HTR-8/SVneo (cell line): ENCODE measurements at regions not wholly inside any gene's neighbourhood (a gene's known extent, or its start where the extent isn't known, plus 50 kb on each side); places are given as distances from the start of the nearest gene placed in this dataset.

ENCODE experiments used
- DNase-seq: peaks from one replicate; pipeline ENCODE4 v3.0.0; 2011; ENCODE audit warnings: low spot score, mixed read lengths; ENCODE audit not compliant: insufficient read length
- FAIRE-seq: peaks from 2 replicates; lab custom pipeline; 2011; peaks lifted over from hg19 to GRCh38; lab: Jason Lieb, UNC

- no peak for DNase-seq
- no peak for FAIRE-seq
Observed at GRCh38 chr12:85352016-85352415, 72.0 kb downstream of the ALX1 start.

GRCh38 chr12:85356596-85357385, 76.8 kb downstream of the ALX1 start:
- no peak for FAIRE-seq
- DNase-seq = no peak

GRCh38 chr12:85357609-85358008, 77.6 kb downstream of the ALX1 start:
- DNase-seq (no peak), FAIRE-seq (no peak)

- DNase-seq = no peak
Observed at GRCh38 chr12:85358715-85359114, 78.7 kb downstream of the ALX1 start.

GRCh38 chr12:85363382-85364190, 83.6 kb downstream of the ALX1 start:
- DNase-seq (no peak), FAIRE-seq (no peak)

More at GRCh38 chr12:85358715-85359114, 78.7 kb downstream of the ALX1 start:
- FAIRE-seq = no peak

- DNase-seq = no peak
Observed at GRCh38 chr12:85367936-85368335, 87.9 kb downstream of the ALX1 start.

GRCh38 chr12:85369365-85370154, 89.5 kb downstream of the ALX1 start:
- FAIRE-seq (no peak), DNase-seq (no peak)

More at GRCh38 chr12:85367936-85368335, 87.9 kb downstream of the ALX1 start:
- FAIRE-seq = no peak

- no peak for FAIRE-seq
- no peak for DNase-seq
Observed at GRCh38 chr12:85373045-85373444, 93.0 kb downstream of the ALX1 start.

GRCh38 chr12:85374981-85375380, 95.0 kb downstream of the ALX1 start:
- no peak for FAIRE-seq
- no peak for DNase-seq

GRCh38 chr12:85385406-85385805, 105.4 kb downstream of the ALX1 start:
- DNase-seq = no peak
- FAIRE-seq = no peak

- no peak for FAIRE-seq
- DNase-seq = no peak
Observed at GRCh38 chr12:85390266-85390665, 110.2 kb downstream of the ALX1 start.

- FAIRE-seq = no peak
- no peak for DNase-seq
Observed at GRCh38 chr12:85392508-85392907, 112.5 kb downstream of the ALX1 start.

GRCh38 chr12:85393606-85394005, 113.6 kb downstream of the ALX1 start:
- no peak for FAIRE-seq
- no peak for DNase-seq

GRCh38 chr12:85394065-85394464, 114.0 kb downstream of the ALX1 start:
- no peak for FAIRE-seq
- no peak for DNase-seq

- FAIRE-seq (no peak), DNase-seq (no peak)
Observed at GRCh38 chr12:85394809-85395208, 114.8 kb downstream of the ALX1 start.

GRCh38 chr12:85405262-85405661, 125.2 kb downstream of the ALX1 start:
- FAIRE-seq (no peak), DNase-seq (no peak)

GRCh38 chr12:85405781-85406522, 125.9 kb downstream of the ALX1 start:
- DNase-seq (no peak), FAIRE-seq (no peak)

- DNase-seq = no peak
- no peak for FAIRE-seq
Observed at GRCh38 chr12:85413266-85413665, 133.2 kb downstream of the ALX1 start.

GRCh38 chr12:85422762-85423161, 142.7 kb downstream of the ALX1 start:
- DNase-seq (no peak), FAIRE-seq (no peak)

GRCh38 chr12:85423947-85424346, 143.9 kb downstream of the ALX1 start:
- FAIRE-seq (no peak), DNase-seq (no peak)
